ENCODE measurements at regions not wholly inside any gene's neighbourhood (a gene's known extent, or its start where the extent isn't known, plus 50 kb on each side); places are given as distances from the start of the nearest gene placed in this dataset.
"Not testable (repeated sequence)": the region's sequence is repeated elsewhere in the genome, so short reads cannot be mapped to it uniquely, and the experiment has no call there.

DNA sequence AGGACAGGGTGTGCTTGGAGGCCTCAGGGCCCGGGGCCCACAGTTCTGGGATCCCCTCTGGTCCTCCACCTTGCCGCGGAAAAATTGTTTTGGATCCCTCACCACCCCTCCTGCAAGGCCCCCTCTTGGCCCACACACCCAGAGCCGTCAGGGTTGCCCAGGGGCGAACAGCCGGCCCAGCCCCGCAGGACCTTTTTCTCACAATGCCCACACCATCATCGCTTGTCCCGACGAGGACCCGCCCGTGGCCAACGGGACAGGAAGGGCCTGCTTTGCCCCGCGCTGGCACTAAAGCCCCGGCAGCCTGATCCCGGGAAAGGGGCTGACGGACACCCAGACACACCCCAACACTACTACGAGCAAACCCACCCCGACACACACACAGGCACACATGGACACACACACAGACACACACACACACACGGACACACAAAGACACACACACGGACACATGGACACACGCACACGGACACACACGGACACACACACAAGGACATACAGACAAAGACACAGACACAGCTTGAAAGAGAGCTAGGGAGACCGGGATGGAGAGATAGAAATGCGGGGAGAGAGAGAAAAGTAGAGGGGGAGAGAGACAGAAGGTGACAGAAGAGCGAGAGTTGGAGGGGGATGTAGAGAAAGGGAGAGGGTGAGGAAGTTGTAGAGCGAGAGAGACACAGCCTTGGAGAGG, 1493.5 kb upstream of the DEFB115 start:
- DNase-seq, result no peak

- DNase-seq, result peak; percentile 33
Observed at GRCh38 chr20:29764922-29765610, 1492.4 kb upstream of the DEFB115 start.

DNA sequence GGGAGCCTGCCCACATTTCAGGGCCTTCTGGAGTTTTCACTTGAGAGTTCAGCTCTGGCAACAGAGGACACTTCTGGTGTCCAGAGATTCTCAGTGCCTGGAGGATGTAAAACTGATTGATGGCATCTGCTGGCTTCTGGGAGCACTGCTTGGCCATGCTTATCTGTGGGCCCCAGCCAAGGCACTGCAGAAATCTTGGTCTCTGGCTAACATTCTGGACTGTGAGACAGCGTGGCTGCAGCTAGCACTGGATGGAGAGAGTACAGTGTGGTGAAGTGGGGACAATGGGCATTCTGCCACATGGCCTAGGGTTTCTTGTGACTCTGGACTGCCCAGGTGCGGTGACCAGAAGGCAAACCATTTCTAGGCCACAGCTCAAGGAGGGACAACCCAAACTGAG, 1479.4 kb upstream of the DEFB115 start:
- DNase-seq, result not testable (repeated sequence)

GRCh38 chr20:29781217-29781616, 1476.2 kb upstream of the DEFB115 start:
- DNase-seq, result not testable (repeated sequence)

GRCh38 chr20:29781891-29782290, 1475.6 kb upstream of the DEFB115 start:
- not testable (repeated sequence) for DNase-seq

DNA sequence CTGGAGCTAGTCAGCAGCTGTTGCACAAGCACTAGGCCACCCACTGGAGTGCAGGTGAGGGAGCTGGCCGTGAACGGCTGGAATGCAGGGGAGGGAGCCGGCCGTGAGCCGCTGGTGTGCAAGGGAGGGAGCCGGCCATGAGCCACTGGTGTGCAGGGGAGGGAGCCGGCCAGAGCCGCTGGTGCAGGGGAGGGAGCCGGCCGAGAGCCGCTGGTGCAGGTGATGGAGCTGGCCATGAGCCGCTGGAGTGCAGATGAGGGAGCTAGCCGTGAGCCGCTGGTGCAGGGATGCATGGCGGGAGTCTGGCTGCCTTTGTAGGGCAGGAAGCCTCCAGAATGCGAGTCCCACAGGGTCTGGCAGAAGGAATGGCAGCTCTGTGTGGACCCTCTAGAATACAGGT, 1470.0 kb upstream of the DEFB115 start:
- DNase-seq, result not testable (repeated sequence)

GRCh38 chr20:29790510-29790909, 1467.0 kb upstream of the DEFB115 start:
- DNase-seq, result no peak

- not testable (repeated sequence) for DNase-seq
Observed at GRCh38 chr20:29831508-29831907, 1426.0 kb upstream of the DEFB115 start.

- DNase-seq, result not testable (repeated sequence)
Observed at GRCh38 chr20:29868014-29868413, 1389.5 kb upstream of the DEFB115 start.

- not testable (repeated sequence) for DNase-seq
Observed at GRCh38 chr20:29868688-29869087, 1388.8 kb upstream of the DEFB115 start.

- DNase-seq, result not testable (repeated sequence)
Observed at GRCh38 chr20:29871816-29872215, 1385.6 kb upstream of the DEFB115 start.

- DNase-seq, result peak; percentile 23
Observed at GRCh38 chr20:29873946-29874345, 1383.5 kb upstream of the DEFB115 start.

DNA sequence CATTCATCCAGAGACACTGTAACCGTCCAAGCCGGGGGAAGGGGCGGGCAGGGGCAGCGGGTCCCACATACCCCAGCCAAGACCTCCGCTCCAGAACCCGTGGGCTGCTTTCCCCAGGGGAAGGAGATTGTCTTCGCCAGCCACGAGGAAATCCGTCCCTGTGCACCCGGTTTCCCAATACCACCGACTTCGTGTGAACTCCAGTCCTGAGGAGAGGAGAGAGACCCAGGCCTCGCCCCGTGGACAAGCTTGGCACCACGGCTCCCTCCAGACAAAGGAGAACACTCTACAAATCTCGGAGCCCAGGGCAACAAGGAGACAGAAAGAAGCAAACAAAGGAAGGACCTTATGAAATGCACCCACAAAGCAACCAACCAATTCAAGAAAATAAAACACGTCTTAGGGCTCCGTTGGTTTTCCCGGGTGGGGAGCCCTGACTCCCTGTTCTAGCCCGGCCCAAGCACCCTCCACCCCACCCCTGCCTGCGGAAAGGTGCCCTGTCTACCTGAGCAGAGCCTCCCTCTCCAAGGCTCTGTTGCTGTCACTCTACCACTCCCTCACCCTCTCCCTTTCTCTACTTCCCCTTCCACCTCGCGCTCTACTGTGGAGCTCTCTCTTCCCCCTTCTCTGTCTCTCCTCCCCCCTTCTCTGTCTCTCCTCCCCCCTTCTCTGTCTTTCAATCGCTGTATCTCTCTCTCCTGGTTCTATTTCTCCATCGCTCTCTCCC, 1382.8 kb upstream of the DEFB115 start:
- no peak for DNase-seq

DNA sequence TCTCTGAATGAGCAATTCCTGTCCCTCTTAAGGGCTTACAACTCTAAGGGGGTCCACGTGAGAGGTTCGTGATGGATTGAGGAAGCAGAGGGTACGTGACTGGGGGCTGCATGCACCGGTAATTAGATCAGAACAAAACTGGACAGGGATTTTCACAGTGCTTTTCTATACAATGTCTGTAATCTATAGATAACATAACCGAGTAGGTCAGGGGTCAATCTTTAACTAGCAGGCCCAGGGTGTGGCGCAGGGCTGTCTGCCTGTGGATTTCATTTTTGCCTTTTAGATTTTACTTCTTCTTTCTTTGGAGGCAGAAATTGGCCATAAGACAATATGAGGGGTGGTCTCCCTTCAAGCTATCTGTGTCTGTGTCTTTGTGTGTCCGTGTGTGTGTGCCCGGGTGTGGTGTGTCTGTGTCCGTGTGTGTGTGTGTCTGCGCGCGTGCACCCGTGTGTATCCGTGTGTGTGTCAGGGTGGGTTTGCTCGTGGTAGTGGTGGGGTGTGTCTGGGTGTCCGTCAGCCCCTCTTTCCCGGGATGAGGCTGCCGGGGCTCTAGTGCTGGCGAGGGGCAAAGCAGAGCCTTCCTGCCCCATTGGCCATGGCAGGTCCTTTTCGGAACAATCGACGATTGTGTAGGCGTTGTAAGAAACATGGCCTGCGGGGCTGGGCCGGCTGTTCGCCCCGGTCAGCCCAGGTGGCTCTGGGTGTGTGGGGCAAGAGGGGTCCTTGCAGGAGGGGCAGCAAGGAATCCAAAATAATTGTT, 1382.0 kb upstream of the DEFB115 start:
- not testable (repeated sequence) for DNase-seq

- DNase-seq, result not testable (repeated sequence)
Observed at GRCh38 chr20:29876084-29876910, 1381.2 kb upstream of the DEFB115 start.

DNA sequence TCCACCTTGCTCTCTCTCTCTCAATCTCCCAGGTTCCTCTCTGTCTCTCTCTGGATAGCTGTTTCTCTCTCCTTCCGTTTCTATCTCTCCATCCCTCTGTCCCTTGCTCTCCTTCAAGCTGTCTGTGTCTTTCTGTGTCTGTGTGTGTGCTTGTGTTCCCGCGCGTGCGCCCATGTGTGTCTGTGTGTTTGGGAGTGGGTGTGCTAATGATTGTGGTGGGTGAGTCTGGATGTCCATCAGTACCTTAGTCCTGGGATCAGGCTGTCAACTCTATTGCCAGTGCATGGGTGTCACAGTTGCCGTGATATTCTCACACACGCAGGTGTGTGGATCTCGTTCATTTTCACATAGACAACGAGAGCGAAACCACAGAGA, 1380.6 kb upstream of the DEFB115 start:
- no peak for DNase-seq

- DNase-seq, result not testable (repeated sequence)
Observed at GRCh38 chr20:29877411-29878280, 1379.8 kb upstream of the DEFB115 start.

- no peak for DNase-seq
Observed at GRCh38 chr20:29878281-29878741, 1379.2 kb upstream of the DEFB115 start.

GRCh38 chr20:29878777-29879442, 1378.6 kb upstream of the DEFB115 start:
- no peak for DNase-seq

GRCh38 chr20:29881107-29881506, 1376.4 kb upstream of the DEFB115 start:
- DNase-seq, result not testable (repeated sequence)

All from stimulated activated CD4-positive, alpha-beta T cell treated with anti-CD3 and anti-CD28 coated beads, Interleukin-12 subunit alpha, Interleukin-12 subunit beta, amount 100 ng/mL, for 4 hours (primary cell).